RPMI8226 (cell line): ENCODE measurements at regions not wholly inside any gene's neighbourhood (a gene's known extent, or its start where the extent isn't known, plus 50 kb on each side); places are given as distances from the start of the nearest gene placed in this dataset.

Source experiments
- DNase-seq: peaks from one replicate; pipeline ENCODE4 v3.0.0-alpha.2; 2015

- no peak for DNase-seq
These were observed 316.8 kb downstream of the LPIN1 start for GRCh38 chr2:12063210-12063609.

- no peak for DNase-seq
These were observed 317.7 kb downstream of the LPIN1 start for GRCh38 chr2:12064153-12064552.

GRCh38 chr2:12066116-12066515 lies 319.7 kb downstream of the LPIN1 start:
- no peak for DNase-seq

- no peak for DNase-seq
These were observed 320.6 kb downstream of the LPIN1 start for GRCh38 chr2:12066986-12067385.

- no peak for DNase-seq
These were observed 322.5 kb downstream of the LPIN1 start for GRCh38 chr2:12068796-12069538.

- no peak for DNase-seq
These were observed 323.7 kb downstream of the LPIN1 start for GRCh38 chr2:12070153-12070552.

- DNase-seq: no peak
These were observed 324.1 kb downstream of the LPIN1 start for GRCh38 chr2:12070581-12070980.

- peak; percentile 11 for DNase-seq
These were observed 324.9 kb downstream of the LPIN1 start for GRCh38 chr2:12071318-12071717.

GRCh38 chr2:12073217-12073852 lies 326.9 kb downstream of the LPIN1 start:
- no peak for DNase-seq

- no peak for DNase-seq
These were observed 327.9 kb downstream of the LPIN1 start for GRCh38 chr2:12074126-12074844.

GRCh38 chr2:12074845-12075217 lies 328.4 kb downstream of the LPIN1 start:
- no peak for DNase-seq

- DNase-seq: no peak
These were observed 329.2 kb downstream of the LPIN1 start for GRCh38 chr2:12075603-12076002.

GRCh38 chr2:12076810-12077209 lies 330.4 kb downstream of the LPIN1 start:
- DNase-seq: no peak

GRCh38 chr2:12080360-12080759 lies 333.9 kb downstream of the LPIN1 start:
- DNase-seq: no peak

GRCh38 chr2:12081481-12082210 lies 335.2 kb downstream of the LPIN1 start:
- no peak for DNase-seq

- no peak for DNase-seq
These were observed 336.7 kb downstream of the LPIN1 start for GRCh38 chr2:12083081-12083581.

GRCh38 chr2:12083713-12084419 lies 337.4 kb downstream of the LPIN1 start:
- no peak for DNase-seq

GRCh38 chr2:12087175-12087574 lies 340.7 kb downstream of the LPIN1 start:
- no peak for DNase-seq

GRCh38 chr2:12087671-12088380 lies 341.4 kb downstream of the LPIN1 start:
- DNase-seq: no peak

GRCh38 chr2:12089001-12089400 lies 342.6 kb downstream of the LPIN1 start:
- no peak for DNase-seq

- DNase-seq: no peak
These were observed 343.1 kb downstream of the LPIN1 start for GRCh38 chr2:12089496-12089895.

GRCh38 chr2:12090072-12090471 lies 343.6 kb downstream of the LPIN1 start:
- DNase-seq: no peak
